Spleen (tissue), 7 donors: ENCODE measurements at regions not wholly inside any gene's neighbourhood (a gene's known extent, or its start where the extent isn't known, plus 50 kb on each side); places are given as distances from the start of the nearest gene placed in this dataset.

Experiments used
- POLR2A ChIP-seq, 3 donors: fragments of 450-650 bp; IDR thresholded peaks; one replicate each; pipeline ENCODE4 v1.5.1; 2017; ENCODE audit warnings: antibody characterized with exemption in 3 of 3, mild to moderate bottlenecking in 1 of 3
- TF ChIP-seq, protein P1 (sequence below), 11 experiments: fragments of 200-600 bp in 7 of 11; fragments of 450-650 bp in 4 of 11; sonication (generic) in 4 of 11; IDR thresholded peaks in 8 of 11; conservative IDR thresholded peaks in 3 of 11; 1 replicate in 7 of 11; 2 replicates in 4 of 11; pipeline versions ENCODE4 v1.4.0 to v1.8.0; 2016 to 2021; ENCODE audit warnings: antibody characterized with exemption in 11 of 11, inconsistent platforms in 4 of 11, mild to moderate bottlenecking in 1 of 11
- donor health status: DM: no; HTN: no; CAD: no; lungs with moderate emphysema.
- donor health status: DM: no; HTN: no; CAD: no.
- donor health status: DM: no; HTN: no; CAD: no.

GRCh38 chr5:125550274-125550673 lies 803.8 kb upstream of the ZNF608 start:
- TF ChIP-seq, protein P1, sequence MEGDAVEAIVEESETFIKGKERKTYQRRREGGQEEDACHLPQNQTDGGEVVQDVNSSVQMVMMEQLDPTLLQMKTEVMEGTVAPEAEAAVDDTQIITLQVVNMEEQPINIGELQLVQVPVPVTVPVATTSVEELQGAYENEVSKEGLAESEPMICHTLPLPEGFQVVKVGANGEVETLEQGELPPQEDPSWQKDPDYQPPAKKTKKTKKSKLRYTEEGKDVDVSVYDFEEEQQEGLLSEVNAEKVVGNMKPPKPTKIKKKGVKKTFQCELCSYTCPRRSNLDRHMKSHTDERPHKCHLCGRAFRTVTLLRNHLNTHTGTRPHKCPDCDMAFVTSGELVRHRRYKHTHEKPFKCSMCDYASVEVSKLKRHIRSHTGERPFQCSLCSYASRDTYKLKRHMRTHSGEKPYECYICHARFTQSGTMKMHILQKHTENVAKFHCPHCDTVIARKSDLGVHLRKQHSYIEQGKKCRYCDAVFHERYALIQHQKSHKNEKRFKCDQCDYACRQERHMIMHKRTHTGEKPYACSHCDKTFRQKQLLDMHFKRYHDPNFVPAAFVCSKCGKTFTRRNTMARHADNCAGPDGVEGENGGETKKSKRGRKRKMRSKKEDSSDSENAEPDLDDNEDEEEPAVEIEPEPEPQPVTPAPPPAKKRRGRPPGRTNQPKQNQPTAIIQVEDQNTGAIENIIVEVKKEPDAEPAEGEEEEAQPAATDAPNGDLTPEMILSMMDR (IDR thresholded peaks at IDR 0.05 in 8 of 11, conservative IDR thresholded peaks at IDR 0.05 in 3 of 11), result no peak
- TF ChIP-seq POLR2A (IDR thresholded peaks at IDR 0.05), result no peak
